NCI-H82 (cell line): ENCODE measurements at regions not wholly inside any gene's neighbourhood (a gene's known extent, or its start where the extent isn't known, plus 50 kb on each side); places are given as distances from the start of the nearest gene placed in this dataset.
"Not testable (repeated sequence)": the region's sequence is repeated elsewhere in the genome, so short reads cannot be mapped to it uniquely, and the experiment has no call there.

Source experiments
- DNase-seq: peaks from one replicate; lab custom pipeline; 2025; lab: John Stamatoyannopoulos, UW

DNA sequence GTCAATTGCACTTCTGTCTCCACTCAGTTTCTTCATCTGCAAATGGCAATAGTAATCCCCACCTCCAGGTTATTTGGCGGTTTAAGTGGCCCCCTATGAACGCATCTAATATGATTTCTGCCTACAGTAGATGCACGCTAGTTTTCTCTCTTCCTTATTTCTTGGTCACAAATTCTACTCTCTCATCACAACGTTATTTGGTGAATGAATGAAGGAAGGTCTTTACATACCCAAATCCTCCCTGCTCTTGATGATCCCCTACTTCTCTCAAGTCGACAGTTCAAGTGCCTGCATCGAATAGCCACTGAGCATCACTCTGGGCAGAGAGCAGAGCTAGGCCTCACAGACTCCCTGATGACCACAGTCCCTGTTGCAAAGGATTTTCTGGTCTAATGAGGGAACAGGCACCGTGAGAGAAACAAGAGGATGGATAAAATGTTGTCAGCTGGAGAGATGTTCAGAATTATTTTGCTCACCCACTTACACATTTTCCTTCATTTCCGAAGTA lies 181.2 kb upstream of the SMAD3 start:
- DNase-seq = no peak

DNA sequence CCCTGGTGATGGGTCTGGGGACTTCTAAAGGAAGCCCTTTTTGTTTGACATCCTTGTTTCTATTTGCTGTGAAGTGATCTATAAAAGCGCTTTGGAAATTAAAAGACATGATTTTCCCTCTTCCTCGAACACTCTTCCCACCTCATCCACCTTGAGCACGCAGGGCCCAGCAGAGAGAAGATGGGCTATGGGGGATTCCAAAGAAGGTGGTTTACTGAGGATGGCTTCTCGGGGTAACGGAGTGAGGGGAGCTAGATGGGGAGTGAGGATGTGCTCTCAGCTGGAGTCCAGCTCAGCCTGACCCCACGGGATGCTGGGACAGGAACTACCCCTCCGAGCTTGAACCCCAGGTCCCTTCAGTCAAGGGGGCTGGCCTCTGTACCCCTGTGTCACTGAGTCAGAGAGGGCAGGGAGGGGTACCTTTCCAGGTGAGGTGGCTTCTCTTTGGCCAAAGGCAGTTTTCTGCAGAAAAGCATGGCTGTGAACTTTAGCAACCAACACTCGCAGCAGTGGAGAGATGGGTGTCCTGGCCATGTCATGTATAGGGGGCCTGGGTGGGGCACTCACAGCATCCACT lies 180.7 kb upstream of the SMAD3 start:
- DNase-seq = no peak

DNA sequence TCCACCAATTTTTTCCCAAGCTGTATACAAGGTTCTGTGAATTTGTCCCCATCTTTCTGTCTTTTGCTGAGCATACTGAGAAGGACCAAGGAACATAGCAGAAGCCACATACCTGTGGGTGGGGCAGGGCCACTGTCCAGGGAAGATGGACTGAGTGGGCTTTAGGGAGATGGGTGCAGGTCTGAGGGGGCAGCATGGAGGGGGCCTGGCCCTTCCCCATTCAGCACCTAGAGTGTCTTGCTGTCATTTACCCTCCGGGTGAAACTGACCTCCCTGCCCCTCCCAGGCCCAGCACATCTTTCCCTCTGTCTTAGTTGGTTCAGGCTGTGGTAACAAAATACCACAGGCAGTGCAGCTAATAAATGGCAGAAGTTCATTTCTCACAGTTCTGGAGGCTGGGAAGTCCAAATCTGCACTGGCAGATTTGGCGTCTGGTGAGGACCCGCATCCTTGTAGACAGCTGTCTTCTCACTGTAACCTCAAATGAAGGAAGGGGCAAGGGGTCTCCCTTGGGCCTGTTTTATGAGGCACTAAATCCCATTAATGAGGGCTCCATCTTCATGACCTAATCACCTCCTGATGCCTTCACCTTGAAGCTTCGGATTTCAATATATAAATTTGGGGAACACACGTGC lies 180.0 kb upstream of the SMAD3 start:
- DNase-seq = no peak

DNA sequence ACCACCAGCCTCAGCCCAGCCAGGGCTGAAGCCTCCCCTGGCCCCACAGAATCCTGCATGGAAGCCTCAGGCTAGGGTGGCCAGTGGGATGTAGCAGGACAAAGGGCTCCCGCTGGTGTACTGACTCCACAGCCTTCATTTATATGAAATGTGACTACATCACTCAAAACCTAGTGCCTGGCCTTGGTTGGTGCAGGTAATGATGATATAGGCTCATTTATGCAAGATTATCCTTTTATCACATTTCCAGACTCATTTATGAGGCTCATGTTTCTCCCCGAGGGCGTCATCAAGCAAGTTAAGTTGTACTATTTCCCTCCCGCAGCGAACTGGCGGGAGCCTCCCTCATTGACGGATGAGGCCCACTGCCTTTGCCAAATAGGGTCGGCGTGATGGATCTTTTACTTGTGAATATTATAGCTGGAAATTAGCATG lies 179.1 kb upstream of the SMAD3 start:
- DNase-seq = no peak

DNA sequence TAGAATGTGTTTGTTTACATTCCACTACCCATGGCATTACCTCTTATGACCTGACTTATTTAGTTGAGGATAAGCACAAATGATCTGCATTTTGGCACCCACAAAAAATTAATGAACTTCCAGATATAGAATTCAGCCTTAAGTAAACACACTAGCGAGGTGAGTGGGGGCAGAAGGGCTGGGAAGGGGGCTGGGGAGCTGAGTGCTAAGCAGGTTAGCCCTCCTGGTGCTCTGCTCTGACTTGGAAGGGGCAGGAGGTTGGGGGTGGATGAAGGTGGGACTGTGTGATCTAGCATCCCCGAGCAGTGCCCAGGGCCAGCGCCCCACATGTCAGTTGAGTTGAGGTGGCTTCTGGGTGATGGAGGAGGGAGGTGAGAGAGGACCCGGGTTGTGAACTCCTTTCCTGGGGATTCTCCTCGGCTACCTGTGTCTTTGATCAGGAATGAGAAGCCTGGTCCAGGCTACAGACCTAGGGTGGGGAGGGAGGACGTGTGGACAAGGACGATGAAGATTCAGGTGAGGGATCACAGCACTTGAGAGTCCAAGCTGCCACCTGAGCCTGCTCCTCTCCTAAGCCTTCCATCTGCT lies 178.6 kb upstream of the SMAD3 start:
- no peak for DNase-seq

DNA sequence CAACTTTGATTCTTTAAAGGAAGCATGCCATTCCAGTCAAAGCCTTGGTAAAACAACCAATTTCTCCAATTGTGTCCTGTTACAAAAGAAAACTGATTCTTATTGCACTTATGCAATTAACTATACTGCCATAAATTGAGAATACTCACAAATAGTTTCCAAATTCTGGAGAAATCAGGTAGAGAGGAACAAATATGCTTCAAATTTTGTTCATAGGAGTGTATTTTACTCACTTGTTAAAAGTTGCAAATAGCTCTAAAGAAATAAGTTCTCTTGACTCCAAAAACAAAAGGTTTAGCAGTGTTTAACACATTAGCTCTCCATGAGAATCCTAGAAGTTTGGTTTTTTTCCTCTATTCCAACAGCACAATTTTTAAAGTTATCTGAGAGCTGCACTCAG lies 176.1 kb upstream of the SMAD3 start:
- not testable (repeated sequence) for DNase-seq

DNA sequence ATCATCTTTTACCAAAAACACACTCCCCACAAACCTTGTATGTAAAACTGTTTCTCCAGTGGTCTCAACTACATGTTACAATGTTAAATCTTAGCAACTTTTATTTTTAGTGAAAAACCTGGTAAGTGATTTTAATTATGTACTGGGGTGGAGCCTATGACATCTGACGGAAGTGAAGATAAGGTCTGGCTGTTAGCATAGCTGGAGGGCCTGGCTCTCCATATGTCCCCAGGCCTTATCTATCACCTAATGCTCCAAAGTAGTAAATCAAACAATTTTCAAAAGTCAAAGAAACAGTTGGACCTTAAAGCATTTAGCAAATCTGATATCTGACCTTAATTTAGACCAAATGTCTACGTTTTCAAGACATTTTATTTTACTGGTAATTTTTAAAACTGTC lies 173.6 kb upstream of the SMAD3 start:
- DNase-seq = no peak

DNA sequence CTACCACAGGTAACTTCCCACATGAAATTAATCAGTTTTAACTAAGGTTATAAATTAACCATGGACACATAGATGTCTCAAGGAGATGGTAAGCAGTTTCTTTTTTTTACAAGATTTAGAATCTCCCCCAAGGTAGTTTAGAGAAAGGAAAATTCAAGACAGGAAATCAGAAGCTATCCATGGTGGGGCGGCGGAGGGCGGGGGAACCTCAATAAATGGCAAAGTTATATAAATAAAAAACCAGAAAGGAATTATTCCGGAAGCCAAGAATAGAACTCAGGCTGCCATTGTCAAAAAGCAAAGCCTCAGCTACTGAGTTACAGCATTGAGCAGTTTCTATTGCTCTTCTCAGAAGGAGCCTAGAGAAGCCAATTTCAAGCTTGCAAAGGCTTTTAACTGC lies 172.1 kb upstream of the SMAD3 start:
- DNase-seq = no peak

DNA sequence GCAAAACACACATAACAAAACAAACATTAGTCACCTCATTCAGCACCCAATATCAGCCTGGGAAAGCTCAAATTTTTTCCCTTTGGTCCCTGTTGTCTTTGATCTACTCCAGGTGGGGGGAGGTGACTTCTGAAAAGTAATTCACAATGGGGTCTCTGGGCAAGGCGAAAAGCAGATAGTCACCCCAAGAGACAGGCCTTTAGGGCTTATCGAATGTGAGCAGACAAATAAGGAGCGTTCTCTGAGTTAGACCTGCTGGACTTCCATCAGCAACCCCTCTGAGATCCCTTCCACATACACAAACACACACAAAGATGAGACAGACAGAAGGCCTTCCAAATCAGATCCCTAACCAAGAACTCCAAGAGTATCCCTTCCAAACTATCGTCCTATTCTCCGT lies 171.0 kb upstream of the SMAD3 start:
- DNase-seq = no peak

DNA sequence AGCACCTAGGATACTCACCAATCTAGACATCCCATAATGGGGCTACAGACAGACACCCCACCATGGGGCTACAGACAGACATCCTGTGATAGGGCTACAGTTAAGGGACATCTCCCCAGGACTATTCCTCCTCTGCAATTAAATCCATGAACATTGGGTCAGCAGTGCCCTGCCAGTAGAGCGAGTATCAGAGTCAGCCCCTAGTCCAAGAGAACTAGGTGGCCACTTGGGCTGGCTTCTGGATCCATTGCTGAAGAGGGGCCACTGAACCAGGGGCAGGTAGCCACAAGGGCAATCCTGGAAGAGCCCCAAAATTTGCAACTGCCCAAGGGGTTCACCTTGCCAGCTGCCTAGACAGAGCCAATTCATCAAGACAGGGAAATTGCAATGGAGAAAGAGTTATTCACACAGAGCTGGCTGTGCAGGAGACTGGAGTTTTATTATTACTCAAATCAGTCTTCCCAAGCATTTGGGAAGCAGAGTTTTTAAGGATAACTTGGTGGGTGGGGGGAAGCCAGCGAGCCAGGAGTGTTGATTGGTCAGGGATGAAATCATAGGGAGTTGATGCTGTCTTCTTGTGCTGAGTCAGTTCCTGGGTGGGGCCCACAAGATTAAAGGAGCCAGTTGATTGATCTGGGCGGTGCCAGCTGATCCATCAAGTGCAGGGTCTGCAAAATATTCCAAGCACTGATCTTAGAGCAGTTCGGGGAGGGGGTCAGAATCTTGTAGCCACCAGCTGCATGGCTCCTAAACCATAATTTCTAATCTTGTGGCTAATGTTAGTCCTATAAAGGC lies 170.2 kb upstream of the SMAD3 start:
- no peak for DNase-seq

DNA sequence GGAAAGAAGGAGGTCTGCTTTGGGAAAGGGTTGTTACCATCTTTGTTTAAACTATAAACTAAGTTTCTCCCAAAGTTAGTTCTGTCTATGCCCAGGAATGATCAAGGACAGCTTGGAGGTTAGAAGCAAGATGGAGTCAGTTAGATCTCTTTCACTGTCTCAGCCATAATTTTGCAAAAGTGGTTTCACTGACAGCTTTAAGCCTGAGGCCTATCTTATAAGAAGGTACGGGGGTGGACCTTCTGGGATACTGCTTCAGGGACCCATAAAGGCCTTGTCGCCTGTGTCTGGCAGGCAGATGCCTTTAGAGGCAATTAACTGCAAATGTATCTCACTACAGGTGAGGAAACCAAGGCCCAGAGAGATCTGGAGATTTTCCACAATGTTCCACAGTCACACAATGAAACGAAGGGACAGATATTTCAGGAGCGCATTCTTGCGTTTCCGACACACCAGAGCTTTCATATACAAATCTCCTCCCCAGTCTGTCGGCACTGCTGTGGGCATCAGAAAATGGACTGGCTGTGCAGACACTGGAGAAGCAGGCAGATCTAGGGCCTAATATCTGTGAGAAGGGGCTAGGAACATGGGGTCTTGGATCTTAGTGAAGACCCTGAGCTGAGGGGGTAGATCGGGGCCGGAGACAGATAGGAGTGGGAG lies 169.5 kb upstream of the SMAD3 start:
- DNase-seq = no peak

DNA sequence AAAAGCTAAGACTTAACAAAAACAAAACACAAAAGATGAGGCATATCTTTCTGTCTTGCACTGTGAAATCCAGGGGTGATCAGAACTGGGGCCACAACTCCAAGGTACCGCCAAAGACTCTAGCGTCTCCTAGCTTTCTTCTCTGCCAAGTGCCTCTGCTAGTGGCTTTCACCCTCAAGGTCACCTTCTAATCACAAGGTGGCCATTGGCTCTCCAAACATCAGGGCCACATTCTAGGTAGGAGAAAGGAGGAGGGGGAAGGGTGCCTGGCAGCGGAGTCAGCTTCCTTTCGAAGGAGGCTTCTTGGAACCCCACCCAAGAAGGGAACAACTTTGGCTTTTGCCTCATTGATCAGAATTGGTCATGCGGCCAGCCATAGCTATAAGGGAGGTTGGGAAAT lies 168.8 kb upstream of the SMAD3 start:
- no peak for DNase-seq

DNA sequence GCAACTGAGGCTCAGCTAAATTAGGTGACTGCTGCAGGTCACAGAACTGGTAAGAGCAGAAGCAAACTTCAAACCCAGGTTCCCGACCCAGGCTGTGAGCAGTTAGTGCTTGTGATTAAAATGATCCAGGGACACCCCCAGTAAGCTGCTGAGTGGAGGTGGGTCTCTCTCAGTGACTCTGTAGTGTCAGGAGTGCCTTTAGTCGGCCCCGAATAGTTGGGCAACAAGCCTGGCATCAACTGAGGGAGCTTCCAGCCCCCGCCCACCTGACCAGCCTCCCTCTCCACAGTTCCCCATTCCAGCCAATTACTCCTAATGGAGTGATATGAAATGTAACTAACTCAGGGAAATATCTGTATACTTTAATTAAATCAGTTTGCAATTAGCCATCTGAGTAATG lies 168.0 kb upstream of the SMAD3 start:
- no peak for DNase-seq

DNA sequence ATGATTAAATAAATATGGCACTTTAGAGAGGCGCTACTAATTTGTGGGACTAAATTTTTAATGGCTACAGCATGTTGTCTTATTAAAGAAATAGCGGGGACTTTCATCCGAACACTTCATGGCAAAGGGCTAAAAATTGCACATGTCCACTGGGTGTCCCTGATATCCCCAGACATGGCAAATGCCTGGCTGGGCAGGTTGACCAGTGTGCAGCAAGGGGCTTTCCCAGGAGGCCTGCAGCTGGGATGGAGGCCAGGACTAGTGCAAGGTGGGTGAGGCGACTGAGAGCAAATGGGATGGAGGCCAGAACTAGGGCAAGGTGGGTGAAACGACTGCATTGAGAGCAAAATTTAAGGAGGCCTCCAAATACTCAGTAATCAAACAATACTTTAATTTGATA lies 167.4 kb upstream of the SMAD3 start:
- DNase-seq = no peak

DNA sequence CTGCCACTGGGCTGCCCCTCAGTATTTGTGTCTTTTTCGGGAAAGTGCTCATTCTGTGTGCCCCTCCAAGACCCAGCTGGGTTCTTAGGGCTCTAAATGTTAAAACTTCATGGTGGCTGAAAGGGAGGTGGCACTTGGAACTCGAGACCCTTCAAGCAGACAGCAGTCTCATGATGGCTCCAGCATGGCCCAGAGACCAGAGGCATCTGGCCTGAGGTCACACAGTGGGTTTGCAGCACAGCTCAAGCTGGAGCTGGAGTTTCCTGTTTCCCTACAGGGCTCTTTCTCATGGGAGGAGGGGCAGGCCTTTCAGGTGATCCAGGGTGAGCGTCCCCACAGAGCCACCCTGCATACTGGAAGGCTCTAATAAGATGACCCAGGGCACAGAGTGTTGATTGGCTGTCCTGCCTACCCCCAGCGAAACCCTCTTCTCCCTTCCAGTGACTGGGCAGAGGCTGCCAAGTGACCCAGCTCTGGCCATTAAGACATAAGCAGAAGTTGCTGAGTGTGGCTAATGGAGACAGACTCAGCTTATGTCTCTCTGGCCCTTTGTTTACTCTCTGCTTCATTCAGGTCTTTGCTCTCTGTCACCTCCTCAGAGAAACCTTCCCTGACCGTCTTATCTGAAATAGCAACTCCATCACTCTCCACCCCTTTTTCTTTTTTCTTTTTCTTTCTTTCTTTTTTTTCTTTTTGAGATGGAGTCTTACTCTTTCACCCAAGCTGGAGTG lies 166.6 kb upstream of the SMAD3 start:
- DNase-seq = no peak

DNA sequence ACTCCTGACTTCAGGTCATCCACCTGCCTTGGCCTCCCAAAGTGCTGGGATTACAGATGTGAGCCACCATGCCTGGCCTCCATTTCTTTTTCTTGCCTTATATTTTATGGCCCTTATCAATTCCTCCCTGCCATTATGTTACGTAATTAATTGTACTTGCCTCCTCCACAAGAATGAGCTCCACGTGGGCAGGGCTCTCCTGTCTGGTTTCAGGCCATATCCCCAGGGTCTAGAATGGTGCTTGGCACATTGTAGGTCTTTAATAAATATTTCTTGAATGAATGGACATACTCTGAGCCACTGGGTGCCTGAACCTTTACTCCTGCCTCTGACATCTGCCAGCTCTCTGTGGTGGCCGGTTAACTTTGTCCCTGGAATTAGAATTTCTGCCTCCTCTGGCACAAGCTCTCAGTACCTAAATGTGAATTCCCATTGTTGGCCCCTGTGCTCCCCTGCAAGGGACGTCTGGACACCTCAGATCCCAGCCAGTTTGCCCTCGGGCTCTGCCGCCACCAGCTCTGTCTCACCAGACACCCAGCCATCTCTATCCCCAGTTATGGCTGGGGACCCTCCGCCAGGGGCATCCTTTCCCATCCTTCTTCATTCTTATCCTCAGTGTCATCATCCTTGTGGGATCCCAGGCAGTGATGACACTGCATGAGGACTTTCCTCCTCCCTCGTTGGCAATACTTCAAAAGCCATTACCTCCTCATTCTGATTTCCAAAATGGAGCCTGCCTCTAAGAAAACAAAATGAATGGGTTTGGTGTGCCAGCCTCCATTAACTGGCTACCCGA lies 165.6 kb upstream of the SMAD3 start:
- DNase-seq = no peak

DNA sequence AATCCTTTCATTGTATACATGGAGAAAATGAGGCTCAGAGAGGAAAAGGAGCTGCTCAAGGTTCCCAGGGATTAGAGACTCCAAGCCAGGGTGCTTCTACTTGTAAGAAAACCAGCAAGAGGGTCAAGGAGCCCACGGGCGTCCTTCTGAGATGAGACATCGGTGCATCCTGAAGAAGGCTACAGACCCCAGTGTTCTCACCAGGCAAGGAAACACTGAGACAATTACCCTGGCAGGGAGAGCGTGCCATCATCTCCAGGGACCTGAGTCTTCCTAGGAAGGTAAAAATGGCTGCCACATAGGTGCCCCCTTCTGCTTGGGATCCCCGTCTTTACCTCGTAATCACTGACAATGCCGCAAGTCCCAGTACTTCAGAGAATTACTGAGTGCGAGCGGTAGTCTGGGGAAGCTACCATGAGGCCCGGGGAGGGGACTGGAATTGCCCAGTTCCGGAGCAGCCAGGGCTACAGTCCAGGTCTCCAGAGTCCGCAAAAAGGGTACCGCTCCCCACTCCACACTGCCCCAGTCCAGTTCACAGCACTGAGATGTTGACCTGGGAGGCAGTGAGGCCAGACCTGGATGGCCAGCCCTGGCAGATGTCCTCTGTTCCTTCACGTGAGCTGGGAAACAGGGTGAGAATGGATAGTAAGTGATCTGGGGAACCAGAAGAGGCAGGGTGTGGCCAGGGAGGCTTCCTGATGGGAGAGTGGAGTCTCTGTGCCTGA lies 164.7 kb upstream of the SMAD3 start:
- no peak for DNase-seq

DNA sequence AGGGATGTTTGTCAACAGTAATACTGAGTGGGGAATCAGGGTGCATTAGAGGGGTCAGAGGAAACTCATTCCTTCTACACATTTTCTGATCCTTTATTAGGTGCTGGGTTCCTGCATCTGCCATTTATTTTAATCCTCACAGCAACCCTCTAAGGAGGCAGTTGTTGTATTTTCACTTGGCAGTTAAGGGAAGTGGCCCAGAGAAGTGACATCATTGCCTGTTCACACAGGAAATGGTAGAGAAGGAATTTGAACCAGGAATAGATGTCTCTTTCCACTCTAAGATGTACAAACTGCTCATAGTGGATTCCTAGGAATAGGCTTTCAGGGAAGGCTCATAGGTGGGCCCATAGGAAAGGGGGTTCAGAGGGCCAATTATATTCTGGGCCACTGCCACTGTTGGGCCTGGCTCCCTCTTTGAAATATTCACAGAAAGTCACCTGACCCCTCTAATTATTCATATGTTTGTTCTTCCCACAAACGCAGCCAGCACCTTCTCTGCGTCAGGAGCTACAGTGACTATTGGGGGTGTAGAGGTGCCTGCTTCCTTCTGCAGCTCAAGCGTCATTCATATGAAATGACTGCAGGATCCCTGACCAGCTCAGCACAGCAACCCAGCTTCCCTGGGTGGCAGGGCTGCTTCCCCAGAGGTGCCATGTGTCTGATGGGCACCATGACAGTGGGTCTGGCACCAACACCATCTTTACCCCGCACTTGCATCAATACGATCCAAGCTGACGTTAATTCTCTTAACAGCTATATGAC lies 163.9 kb upstream of the SMAD3 start:
- DNase-seq = no peak

DNA sequence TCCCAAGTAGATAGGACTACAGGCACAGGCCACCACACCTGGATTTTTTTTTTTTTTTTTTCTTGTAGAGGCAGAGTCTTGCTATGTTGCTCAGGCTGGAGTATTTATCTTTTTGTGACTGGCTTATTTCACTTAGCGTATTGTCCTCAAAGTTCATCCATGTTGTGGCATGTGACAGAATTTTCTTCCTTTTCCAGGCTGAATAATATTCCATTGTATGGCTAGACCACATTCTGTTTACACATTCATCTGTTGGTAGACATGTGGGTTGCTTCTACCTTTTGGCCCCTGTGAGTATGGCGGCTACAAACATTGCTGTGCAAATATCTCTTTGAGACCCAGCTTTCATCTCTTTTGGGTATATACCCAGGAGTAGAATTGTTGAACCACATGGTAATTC lies 160.2 kb upstream of the SMAD3 start:
- DNase-seq = no peak
